H1 (cell line): ENCODE measurements at regions not wholly inside any gene's neighbourhood (a gene's known extent, or its start where the extent isn't known, plus 50 kb on each side); places are given as distances from the start of the nearest gene placed in this dataset.

ENCODE experiments used
- CREB1 ChIP-seq: IDR thresholded peaks from 2 replicates; pipeline ENCODE4 v1.6.1; 2012; ENCODE audit warnings: inconsistent platforms
- CTBP2 ChIP-seq: IDR thresholded peaks from 2 replicates; pipeline ENCODE4 v1.7.0; 2011; ENCODE audit warnings: borderline replicate concordance, mild to moderate bottlenecking, moderate library complexity, mixed read lengths, low read length; ENCODE audit not compliant: insufficient read depth, insufficient read length
- EZH2 ChIP-seq: fragments of 200-600 bp; sonication (generic); IDR thresholded peaks from 2 replicates; pipeline ENCODE4 v1.7.1; 2012; ENCODE audit warnings: low read depth, mild to moderate bottlenecking, moderate library complexity, low read length, inconsistent platforms; ENCODE audit not compliant: severe bottlenecking
- FOSL1 ChIP-seq: IDR thresholded peaks from 2 replicates; pipeline ENCODE4 v1.6.1; 2011; ENCODE audit warnings: mild to moderate bottlenecking, low read depth, low read length, moderate library complexity; ENCODE audit not compliant: insufficient read depth
- KDM5A ChIP-seq: fragments of 200-600 bp; IDR thresholded peaks from 2 replicates; pipeline ENCODE4 v1.7.1; 2012; ENCODE audit warnings: mild to moderate bottlenecking, low read length, inconsistent platforms, mixed read lengths
- MAFK ChIP-seq: IDR thresholded peaks from 2 replicates; pipeline ENCODE4 v1.6.1; 2012; ENCODE audit warnings: low read depth, mild to moderate bottlenecking, improper control_type of control experiment, low read length
- POLR2A ChIP-seq, 2 experiments: IDR thresholded peaks; 1 replicate in 1 of 2; 2 replicates in 1 of 2; pipeline ENCODE4 v1.6.1; 2011; ENCODE audit warnings: low read depth in 2 of 2, low read length in 2 of 2, mild to moderate bottlenecking in 2 of 2; ENCODE audit errors: control extremely low read depth in 1 of 2
- POLR2AphosphoS5 ChIP-seq: IDR thresholded peaks from 2 replicates; pipeline ENCODE4 v1.6.1; 2011; ENCODE audit warnings: low read depth, low read length
- RAD21 ChIP-seq, 2 experiments: IDR thresholded peaks in 1 of 2; conservative IDR thresholded peaks in 1 of 2; 2 replicates each; pipeline ENCODE4 v1.6.1; 2011; ENCODE audit warnings: low read depth in 2 of 2, low read length in 2 of 2, improper control_type of control experiment in 1 of 2, inconsistent platforms in 1 of 2, mild to moderate bottlenecking in 1 of 2, moderate library complexity in 1 of 2
- RXRA ChIP-seq: IDR thresholded peaks from 2 replicates; pipeline ENCODE4 v1.6.1; 2011; ENCODE audit warnings: low read depth, mild to moderate bottlenecking, low read length, moderate library complexity; ENCODE audit not compliant: insufficient read depth
- SP2 ChIP-seq: IDR thresholded peaks from 2 replicates; pipeline ENCODE4 v1.6.1; 2012; ENCODE audit warnings: mild to moderate bottlenecking, low read length, inconsistent platforms
- YY1 ChIP-seq: IDR thresholded peaks from 2 replicates; pipeline ENCODE4 v1.6.1; 2011; ENCODE audit warnings: low read depth, mild to moderate bottlenecking, low read length
- TF ChIP-seq, protein P1 (sequence below), 3 experiments: IDR thresholded peaks; 1 replicate in 2 of 3; 2 replicates in 1 of 3; pipeline versions ENCODE4 v1.5.1 to v1.6.1; 2011; ENCODE audit warnings: low read length in 3 of 3, mild to moderate bottlenecking in 3 of 3, inconsistent platforms in 2 of 3, low read depth in 1 of 3, moderate library complexity in 1 of 3; ENCODE audit not compliant: insufficient read depth in 1 of 3; ENCODE audit errors: control extremely low read depth in 1 of 3
- TF ChIP-seq, protein P2 (sequence below): IDR thresholded peaks from 2 replicates; pipeline ENCODE4 v1.6.1; 2012; ENCODE audit warnings: low read length, inconsistent platforms

DNA sequence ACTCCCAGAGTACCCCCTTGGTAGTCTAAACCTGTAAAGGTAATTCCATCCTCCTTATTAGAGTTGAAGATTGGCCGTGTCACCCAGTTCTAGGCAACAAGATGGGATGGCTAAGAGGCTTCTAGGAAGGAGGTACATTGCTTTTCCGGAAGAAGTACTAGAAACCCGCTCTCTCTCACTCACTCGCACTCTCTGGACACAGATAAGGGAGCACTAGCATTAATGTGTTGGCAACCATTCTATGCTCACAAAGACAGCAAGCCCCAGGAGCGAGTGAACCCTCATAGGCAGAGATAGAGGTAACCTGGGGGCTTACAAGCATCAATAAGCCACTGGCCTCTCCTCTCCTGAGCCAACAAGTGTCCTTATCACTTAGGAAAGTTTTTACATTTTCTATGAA is 503.2 kb upstream of the JARID2 start:
- TF ChIP-seq SP2, result no peak
- no peak for TF ChIP-seq YY1
- TF ChIP-seq POLR2AphosphoS5, result no peak
- TF ChIP-seq KDM5A, result no peak
- no peak for TF ChIP-seq RAD21 (IDR thresholded peaks at IDR 0.05 in 1 of 2, conservative IDR thresholded peaks at IDR 0.05 in 1 of 2; ENCODE audit: low read depth in 2 of 2, low read length in 2 of 2)
- TF ChIP-seq, protein P1, sequence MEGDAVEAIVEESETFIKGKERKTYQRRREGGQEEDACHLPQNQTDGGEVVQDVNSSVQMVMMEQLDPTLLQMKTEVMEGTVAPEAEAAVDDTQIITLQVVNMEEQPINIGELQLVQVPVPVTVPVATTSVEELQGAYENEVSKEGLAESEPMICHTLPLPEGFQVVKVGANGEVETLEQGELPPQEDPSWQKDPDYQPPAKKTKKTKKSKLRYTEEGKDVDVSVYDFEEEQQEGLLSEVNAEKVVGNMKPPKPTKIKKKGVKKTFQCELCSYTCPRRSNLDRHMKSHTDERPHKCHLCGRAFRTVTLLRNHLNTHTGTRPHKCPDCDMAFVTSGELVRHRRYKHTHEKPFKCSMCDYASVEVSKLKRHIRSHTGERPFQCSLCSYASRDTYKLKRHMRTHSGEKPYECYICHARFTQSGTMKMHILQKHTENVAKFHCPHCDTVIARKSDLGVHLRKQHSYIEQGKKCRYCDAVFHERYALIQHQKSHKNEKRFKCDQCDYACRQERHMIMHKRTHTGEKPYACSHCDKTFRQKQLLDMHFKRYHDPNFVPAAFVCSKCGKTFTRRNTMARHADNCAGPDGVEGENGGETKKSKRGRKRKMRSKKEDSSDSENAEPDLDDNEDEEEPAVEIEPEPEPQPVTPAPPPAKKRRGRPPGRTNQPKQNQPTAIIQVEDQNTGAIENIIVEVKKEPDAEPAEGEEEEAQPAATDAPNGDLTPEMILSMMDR (IDR thresholded peaks at IDR 0.05; ENCODE audit: control extremely low read depth in 1 of 3, insufficient read depth in 1 of 3, low read depth in 1 of 3, low read length in 3 of 3), result no peak
- TF ChIP-seq, protein P2, sequence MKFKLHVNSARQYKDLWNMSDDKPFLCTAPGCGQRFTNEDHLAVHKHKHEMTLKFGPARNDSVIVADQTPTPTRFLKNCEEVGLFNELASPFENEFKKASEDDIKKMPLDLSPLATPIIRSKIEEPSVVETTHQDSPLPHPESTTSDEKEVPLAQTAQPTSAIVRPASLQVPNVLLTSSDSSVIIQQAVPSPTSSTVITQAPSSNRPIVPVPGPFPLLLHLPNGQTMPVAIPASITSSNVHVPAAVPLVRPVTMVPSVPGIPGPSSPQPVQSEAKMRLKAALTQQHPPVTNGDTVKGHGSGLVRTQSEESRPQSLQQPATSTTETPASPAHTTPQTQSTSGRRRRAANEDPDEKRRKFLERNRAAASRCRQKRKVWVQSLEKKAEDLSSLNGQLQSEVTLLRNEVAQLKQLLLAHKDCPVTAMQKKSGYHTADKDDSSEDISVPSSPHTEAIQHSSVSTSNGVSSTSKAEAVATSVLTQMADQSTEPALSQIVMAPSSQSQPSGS, result no peak
- TF ChIP-seq EZH2, result no peak
- no peak for TF ChIP-seq RXRA
- TF ChIP-seq CREB1, result no peak
- no peak for TF ChIP-seq MAFK
- TF ChIP-seq CTBP2, result no peak
- TF ChIP-seq FOSL1, result no peak
- TF ChIP-seq POLR2A (IDR thresholded peaks at IDR 0.05; ENCODE audit: control extremely low read depth in 1 of 2, low read depth in 2 of 2, low read length in 2 of 2), result no peak
